ENCODE measurements at regions not wholly inside any gene's neighbourhood (a gene's known extent, or its start where the extent isn't known, plus 50 kb on each side); places are given as distances from the start of the nearest gene placed in this dataset.

DNA sequence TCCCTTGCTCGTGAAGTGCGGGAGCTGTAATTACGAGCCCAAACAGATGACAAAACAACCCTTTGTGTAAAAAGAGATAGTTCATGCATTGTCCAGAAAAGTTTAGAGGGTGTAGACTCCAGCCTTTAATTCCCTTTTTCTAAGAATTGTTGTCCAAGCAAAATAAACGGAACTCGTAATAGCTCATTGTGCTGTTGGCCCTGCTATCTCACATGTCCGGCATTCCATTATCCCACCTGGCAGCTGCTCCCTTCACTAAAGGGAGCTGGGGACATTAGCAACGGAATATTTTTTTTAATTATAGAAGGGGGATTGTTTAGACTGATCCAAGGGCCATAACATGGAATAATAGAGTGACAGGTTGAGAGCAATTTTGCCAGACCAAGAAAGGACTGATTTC lies 277.5 kb upstream of the TBX3 start:
- Histone ChIP-seq H3K27me3 (no peaks in the 10 kb centered on the region), H3K9me3 (no peaks in the 10 kb centered on the region), H3K36me3 (no peaks in the 10 kb centered on the region), H3K27ac (no peak overlapping the region), H3K4me3 (no peak overlapping the region), H3K4me1 (no peaks in the 10 kb centered on the region)
- intact Hi-C loops (cut with DNase I; ENCODE audit: low total_unique reads) = no loop called here
- TF ChIP-seq POLR2A (IDR thresholded peaks at IDR 0.05) (no peak), POLR2AphosphoS5 (IDR thresholded peaks at IDR 0.05) (no peak), EP300 (IDR thresholded peaks at IDR 0.05; ENCODE audit: low read depth) (no peak)
- TF ChIP-seq, protein P1, sequence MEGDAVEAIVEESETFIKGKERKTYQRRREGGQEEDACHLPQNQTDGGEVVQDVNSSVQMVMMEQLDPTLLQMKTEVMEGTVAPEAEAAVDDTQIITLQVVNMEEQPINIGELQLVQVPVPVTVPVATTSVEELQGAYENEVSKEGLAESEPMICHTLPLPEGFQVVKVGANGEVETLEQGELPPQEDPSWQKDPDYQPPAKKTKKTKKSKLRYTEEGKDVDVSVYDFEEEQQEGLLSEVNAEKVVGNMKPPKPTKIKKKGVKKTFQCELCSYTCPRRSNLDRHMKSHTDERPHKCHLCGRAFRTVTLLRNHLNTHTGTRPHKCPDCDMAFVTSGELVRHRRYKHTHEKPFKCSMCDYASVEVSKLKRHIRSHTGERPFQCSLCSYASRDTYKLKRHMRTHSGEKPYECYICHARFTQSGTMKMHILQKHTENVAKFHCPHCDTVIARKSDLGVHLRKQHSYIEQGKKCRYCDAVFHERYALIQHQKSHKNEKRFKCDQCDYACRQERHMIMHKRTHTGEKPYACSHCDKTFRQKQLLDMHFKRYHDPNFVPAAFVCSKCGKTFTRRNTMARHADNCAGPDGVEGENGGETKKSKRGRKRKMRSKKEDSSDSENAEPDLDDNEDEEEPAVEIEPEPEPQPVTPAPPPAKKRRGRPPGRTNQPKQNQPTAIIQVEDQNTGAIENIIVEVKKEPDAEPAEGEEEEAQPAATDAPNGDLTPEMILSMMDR (IDR thresholded peaks at IDR 0.05) = no peak
- in situ Hi-C loops (cut with MboI; ENCODE audit: low pct_ligation_motif_present in 1 of 4, low pct_unique_long_range_greater_than_20kb in 1 of 4, low sequenced_read_pairs in 3 of 4) = no loop called here
- WGBS, 2 donors (ENCODE audit: low coverage in 1 of 2) = 75 to 82% methylated on average over 4 to 7 of the region's 7 CpGs
- no peak for DNase-seq

DNA sequence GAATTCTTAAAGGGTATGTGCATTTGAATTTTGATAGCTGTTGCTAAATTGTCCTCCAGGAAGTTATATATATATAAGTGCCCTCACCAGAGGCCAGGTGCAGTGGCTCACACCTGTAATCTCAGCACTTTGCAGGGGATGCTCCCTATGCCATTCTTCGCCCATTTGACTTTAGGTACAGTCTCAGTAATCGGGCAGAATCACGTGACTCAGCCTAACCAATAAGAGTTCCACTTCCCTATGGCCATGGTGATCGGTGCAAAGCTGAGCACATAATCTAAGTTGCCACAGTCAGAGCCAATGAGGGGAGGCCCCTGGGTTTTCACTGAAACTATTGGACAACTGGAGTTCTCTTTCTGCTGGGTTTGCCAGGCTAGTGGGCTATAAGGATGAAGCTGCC lies 274.6 kb upstream of the TBX3 start:
- no peak overlapping the region for H3K4me3 ChIP-seq
- intact Hi-C loops (cut with DNase I; ENCODE audit: low total_unique reads) = no loop called here
- no peaks in the 10 kb centered on the region for H3K4me1 ChIP-seq
- no peak overlapping the region for H3K27ac ChIP-seq
- TF ChIP-seq EP300 (IDR thresholded peaks at IDR 0.05; ENCODE audit: low read depth) = no peak
- TF ChIP-seq POLR2AphosphoS5 (IDR thresholded peaks at IDR 0.05) = no peak
- TF ChIP-seq, protein P1 (IDR thresholded peaks at IDR 0.05) = no peak
- no peak for TF ChIP-seq POLR2A (IDR thresholded peaks at IDR 0.05)
- no peaks in the 10 kb centered on the region for H3K36me3 ChIP-seq
- H3K9me3 ChIP-seq = no peaks in the 10 kb centered on the region
- DNase-seq = no peak
- in situ Hi-C loops (cut with MboI; ENCODE audit: low pct_ligation_motif_present in 1 of 4, low pct_unique_long_range_greater_than_20kb in 1 of 4, low sequenced_read_pairs in 3 of 4) = no loop called here
- no peaks in the 10 kb centered on the region for H3K27me3 ChIP-seq
- 69% methylated on average over 4 of the region's 4 CpGs; no CpG with 5 or more reads in 1 of the 2 donors for WGBS, 2 donors (ENCODE audit: low coverage in 1 of 2)

DNA sequence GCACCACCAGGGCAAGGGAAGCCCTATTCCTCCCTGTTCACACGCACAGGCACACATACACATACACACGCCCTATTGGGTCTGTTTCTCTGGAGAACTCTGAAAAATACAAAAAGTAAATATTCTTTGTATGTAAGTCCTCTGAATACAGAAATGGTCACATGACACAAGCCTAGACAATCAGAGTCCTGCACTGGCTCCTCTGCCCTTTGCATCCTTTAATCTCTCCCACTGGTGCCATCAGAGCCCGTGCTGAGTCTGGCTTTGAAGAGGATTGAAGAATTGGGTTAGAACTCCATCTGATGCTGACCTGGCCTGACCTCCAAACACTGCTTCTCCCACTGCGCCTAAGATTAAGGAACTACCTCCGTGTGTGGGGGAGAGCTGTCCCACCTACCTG lies 273.2 kb upstream of the TBX3 start:
- 82 to 90% methylated on average over 4 to 5 of the region's 5 CpGs for WGBS, 2 donors (ENCODE audit: low coverage in 1 of 2)
- TF ChIP-seq POLR2AphosphoS5 (IDR thresholded peaks at IDR 0.05) = no peak
- TF ChIP-seq EP300 (IDR thresholded peaks at IDR 0.05; ENCODE audit: low read depth) = no peak
- no peak for TF ChIP-seq POLR2A (IDR thresholded peaks at IDR 0.05)
- intact Hi-C loops (cut with DNase I; ENCODE audit: low total_unique reads) = no loop called here

DNA sequence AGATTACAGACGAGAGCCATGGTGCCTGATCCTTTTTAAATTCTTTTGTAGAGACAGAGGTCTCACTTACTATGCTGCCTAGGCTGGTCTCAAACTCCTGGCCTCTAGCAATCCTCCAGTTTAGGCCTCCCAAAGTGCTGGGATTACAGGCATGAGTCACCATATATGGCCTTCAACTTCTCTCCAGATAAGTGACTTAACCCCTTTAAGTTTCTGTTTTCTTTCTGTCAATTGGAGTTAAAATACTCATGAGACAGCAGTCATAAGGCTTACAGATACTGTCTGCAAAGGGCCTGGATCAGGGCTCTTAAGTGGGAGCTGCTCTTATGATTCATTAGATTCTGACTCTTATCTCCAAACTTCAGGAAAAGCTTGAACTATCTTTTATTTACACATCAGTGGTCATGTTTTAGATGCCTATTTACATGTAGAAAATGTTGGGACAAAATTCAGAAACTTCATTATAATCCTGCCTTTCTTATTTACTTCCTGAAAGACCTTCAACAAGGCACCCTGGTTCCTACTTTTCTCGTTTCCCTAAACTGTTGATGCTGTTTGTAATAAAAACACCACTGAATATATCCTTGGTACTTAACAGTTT lies 271.5 kb upstream of the TBX3 start:
- intact Hi-C loops (cut with DNase I; ENCODE audit: low total_unique reads) = no loop called here
- H3K9me3 ChIP-seq = no peaks in the 10 kb centered on the region
- no peak for DNase-seq

More for the DNA sequence above, 273.2 kb upstream of the TBX3 start:
- H3K4me1 ChIP-seq = no peaks in the 10 kb centered on the region
- no peak overlapping the region for H3K4me3 ChIP-seq
- no peaks in the 10 kb centered on the region for H3K36me3 ChIP-seq
- no peaks in the 10 kb centered on the region for H3K9me3 ChIP-seq
- DNase-seq = no peak
- in situ Hi-C loops (cut with MboI; ENCODE audit: low pct_ligation_motif_present in 1 of 4, low pct_unique_long_range_greater_than_20kb in 1 of 4, low sequenced_read_pairs in 3 of 4) = no loop called here
- no peaks in the 10 kb centered on the region for H3K27me3 ChIP-seq
- H3K27ac ChIP-seq = no peak overlapping the region

More for the DNA sequence above, 271.5 kb upstream of the TBX3 start:
- Histone ChIP-seq H3K36me3 (no peaks in the 10 kb centered on the region), H3K27ac (no peak overlapping the region), H3K4me3 (no peak overlapping the region), H3K27me3 (no peaks in the 10 kb centered on the region), H3K4me1 (no peaks in the 10 kb centered on the region)
- TF ChIP-seq POLR2A (IDR thresholded peaks at IDR 0.05) (no peak), POLR2AphosphoS5 (IDR thresholded peaks at IDR 0.05) (no peak), EP300 (IDR thresholded peaks at IDR 0.05; ENCODE audit: low read depth) (no peak)
- TF ChIP-seq, protein P1 (IDR thresholded peaks at IDR 0.05) = no peak
- WGBS, 2 donors (ENCODE audit: low coverage in 1 of 2) = 60 to 62% methylated on average over 1 to 2 of the region's 2 CpGs
- in situ Hi-C loops (cut with MboI; ENCODE audit: low pct_ligation_motif_present in 1 of 4, low pct_unique_long_range_greater_than_20kb in 1 of 4, low sequenced_read_pairs in 3 of 4) = no loop called here
